ENCODE measurements at regions not wholly inside any gene's neighbourhood (a gene's known extent, or its start where the extent isn't known, plus 50 kb on each side); places are given as distances from the start of the nearest gene placed in this dataset.

DNA sequence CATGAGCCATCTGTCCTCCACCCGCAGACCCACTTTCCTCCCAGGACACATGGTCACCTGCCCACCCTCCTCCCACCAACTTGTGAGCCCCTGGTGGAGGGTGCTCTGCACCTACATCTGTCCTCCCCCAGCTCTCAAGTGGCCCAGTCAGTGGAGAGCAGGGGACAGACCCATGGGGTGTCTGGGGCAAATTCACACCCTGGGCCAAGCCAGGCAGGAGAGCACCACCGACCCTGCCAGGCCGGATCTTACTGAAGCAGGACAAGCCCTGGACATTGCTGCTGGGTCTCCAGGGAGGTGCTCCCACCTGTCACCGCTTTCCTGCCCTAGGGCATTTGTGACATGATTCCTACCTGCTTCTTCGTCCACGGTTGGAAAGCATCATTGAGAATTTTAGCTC, 221.6 kb downstream of the TUBA3C start:
- Mint-ChIP-seq H3K4me3 (no peak overlapping the region), H3K27ac (no peak overlapping the region), H3K9me3 (peaks cover 12 to 15% of the 10 kb centered on the region in 2 donors), H3K4me1 (no peaks in the 10 kb centered on the region), H3K27me3 (ENCODE audit: low read depth in 2 of 2) (no peaks in the 10 kb centered on the region), H3K36me3 (no peaks in the 10 kb centered on the region)
- no peaks in the 10 kb centered on the region for H3K36me3 ChIP-seq (ENCODE audit: control insufficient read depth, insufficient read depth, low read length)
- no peak for ATAC-seq
- DNase-seq: no peak
- no peaks in the 10 kb centered on the region for H3K4me1 ChIP-seq (ENCODE audit: control insufficient read depth, insufficient read depth, low read length)
- no peak overlapping the region for H3K4me3 ChIP-seq (ENCODE audit: low read length)
- intact Hi-C loops (cut with micrococcal nuclease): no loop called here
- H3K9me3 ChIP-seq (ENCODE audit: control insufficient read depth, insufficient read depth, low read length): peaks cover 27% of the 10 kb centered on the region
- H3K27me3 ChIP-seq (ENCODE audit: control insufficient read depth, insufficient read depth, low read length): no peaks in the 10 kb centered on the region
- no peak overlapping the region for H3K27ac ChIP-seq (ENCODE audit: low read length)
- WGBS (ENCODE audit: insufficient coverage): 86% methylated on average over 6 of the region's 6 CpGs
- TF ChIP-seq, protein P1, sequence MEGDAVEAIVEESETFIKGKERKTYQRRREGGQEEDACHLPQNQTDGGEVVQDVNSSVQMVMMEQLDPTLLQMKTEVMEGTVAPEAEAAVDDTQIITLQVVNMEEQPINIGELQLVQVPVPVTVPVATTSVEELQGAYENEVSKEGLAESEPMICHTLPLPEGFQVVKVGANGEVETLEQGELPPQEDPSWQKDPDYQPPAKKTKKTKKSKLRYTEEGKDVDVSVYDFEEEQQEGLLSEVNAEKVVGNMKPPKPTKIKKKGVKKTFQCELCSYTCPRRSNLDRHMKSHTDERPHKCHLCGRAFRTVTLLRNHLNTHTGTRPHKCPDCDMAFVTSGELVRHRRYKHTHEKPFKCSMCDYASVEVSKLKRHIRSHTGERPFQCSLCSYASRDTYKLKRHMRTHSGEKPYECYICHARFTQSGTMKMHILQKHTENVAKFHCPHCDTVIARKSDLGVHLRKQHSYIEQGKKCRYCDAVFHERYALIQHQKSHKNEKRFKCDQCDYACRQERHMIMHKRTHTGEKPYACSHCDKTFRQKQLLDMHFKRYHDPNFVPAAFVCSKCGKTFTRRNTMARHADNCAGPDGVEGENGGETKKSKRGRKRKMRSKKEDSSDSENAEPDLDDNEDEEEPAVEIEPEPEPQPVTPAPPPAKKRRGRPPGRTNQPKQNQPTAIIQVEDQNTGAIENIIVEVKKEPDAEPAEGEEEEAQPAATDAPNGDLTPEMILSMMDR (IDR thresholded peaks at IDR 0.05): no peak

DNA sequence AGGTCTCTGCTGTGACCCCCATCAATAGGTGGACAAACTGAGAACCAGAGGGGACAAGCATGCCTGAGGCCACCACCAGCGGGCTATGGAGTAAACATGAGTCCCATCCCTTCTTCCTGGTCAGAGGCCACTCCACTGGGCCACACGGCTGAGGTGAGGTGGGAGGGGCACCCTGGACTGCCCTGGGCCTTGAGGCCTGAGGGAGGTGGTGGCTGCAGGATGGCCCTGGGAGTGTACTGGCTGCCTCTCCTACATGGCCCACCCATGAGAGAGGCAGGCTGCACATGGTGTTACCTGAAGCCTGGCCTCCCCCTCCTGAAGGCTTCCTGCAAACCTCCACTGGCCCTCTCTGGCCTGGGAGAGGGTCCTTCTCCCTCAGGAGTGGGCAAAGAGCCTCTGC, 222.4 kb downstream of the TUBA3C start:
- Histone ChIP-seq H3K9me3 (ENCODE audit: control insufficient read depth, insufficient read depth, low read length) (peaks cover 27% of the 10 kb centered on the region), H3K36me3 (ENCODE audit: control insufficient read depth, insufficient read depth, low read length) (no peaks in the 10 kb centered on the region), H3K27ac (ENCODE audit: low read length) (no peak overlapping the region), H3K27me3 (ENCODE audit: control insufficient read depth, insufficient read depth, low read length) (no peaks in the 10 kb centered on the region), H3K4me1 (ENCODE audit: control insufficient read depth, insufficient read depth, low read length) (no peaks in the 10 kb centered on the region), H3K4me3 (ENCODE audit: low read length) (no peak overlapping the region)
- Mint-ChIP-seq H3K4me3 (no peak overlapping the region), H3K9me3 (peaks cover 12 to 15% of the 10 kb centered on the region in 2 donors), H3K4me1 (no peaks in the 10 kb centered on the region), H3K36me3 (no peaks in the 10 kb centered on the region), H3K27me3 (ENCODE audit: low read depth in 2 of 2) (no peaks in the 10 kb centered on the region), H3K27ac (no peak overlapping the region)
- intact Hi-C loops (cut with micrococcal nuclease): no loop called here
- TF ChIP-seq, protein P1 (IDR thresholded peaks at IDR 0.05): no peak
- no peak for DNase-seq
- no peak for ATAC-seq
- WGBS (ENCODE audit: insufficient coverage): 73% methylated on average over 2 of the region's 2 CpGs

DNA sequence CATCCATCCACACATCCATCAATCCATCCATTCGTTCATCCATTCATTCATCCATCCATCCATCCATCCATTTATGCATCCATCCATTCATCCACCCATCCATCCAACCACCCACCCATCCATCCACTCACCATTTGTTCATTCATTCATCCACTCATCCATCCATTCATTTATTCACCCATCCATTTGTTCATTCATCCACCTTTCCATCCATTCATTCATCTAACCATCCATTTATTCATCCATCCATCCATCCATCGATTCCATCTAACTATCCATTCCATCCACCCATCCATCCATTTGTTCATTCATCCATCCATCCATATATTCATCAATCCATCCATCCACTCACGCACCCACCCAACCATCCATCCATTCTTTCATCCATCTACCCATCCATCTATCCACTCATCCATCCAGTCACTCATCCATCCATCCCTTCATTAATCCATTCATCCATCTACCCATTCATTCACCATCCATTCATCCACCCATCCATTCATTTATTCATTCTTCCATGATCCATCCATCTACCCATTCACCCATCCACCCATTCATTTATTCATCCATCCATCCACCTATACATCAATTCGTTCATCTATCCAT, 225.0 kb downstream of the TUBA3C start:
- Mint-ChIP-seq H3K4me3 (no peak overlapping the region), H3K36me3 (no peaks in the 10 kb centered on the region), H3K27ac (no peak overlapping the region), H3K27me3 (ENCODE audit: low read depth in 2 of 2) (no peaks in the 10 kb centered on the region), H3K9me3 (peaks cover 12 to 15% of the 10 kb centered on the region in 2 donors), H3K4me1 (no peaks in the 10 kb centered on the region)
- no peak overlapping the region for H3K27ac ChIP-seq (ENCODE audit: low read length)
- ATAC-seq (no peak), DNase-seq (no peak)
- no peaks in the 10 kb centered on the region for H3K27me3 ChIP-seq (ENCODE audit: control insufficient read depth, insufficient read depth, low read length)
- no peaks in the 10 kb centered on the region for H3K4me1 ChIP-seq (ENCODE audit: control insufficient read depth, insufficient read depth, low read length)
- no peak overlapping the region for H3K4me3 ChIP-seq (ENCODE audit: low read length)
- whole genome bisulfite sequencing (ENCODE audit: insufficient coverage): 72% methylated on average over 4 of the region's 4 CpGs
- no peaks in the 10 kb centered on the region for H3K36me3 ChIP-seq (ENCODE audit: control insufficient read depth, insufficient read depth, low read length)
- TF ChIP-seq, protein P1 (IDR thresholded peaks at IDR 0.05): no peak
- H3K9me3 ChIP-seq (ENCODE audit: control insufficient read depth, insufficient read depth, low read length): peaks cover 19% of the 10 kb centered on the region
- intact Hi-C loops (cut with micrococcal nuclease): no loop called here

DNA sequence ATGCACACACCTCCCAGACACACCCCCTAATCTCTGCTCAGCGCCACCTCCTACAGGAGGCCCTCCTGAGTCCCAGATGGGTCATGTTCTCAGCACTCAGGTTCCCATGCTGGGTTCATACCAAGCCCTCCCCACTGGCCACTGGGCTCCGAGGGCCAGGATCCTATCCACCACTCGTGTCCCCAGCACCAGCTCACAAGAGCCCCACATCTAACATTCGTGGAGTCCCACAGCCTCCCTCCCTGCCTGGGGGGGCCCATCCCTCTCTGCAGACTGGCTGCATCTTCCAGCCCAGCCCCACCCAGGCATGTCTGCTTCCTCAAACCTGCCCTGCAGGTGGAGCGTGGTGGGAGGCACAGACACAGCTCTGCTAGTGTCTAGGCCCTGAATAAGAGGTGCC, 227.4 kb downstream of the TUBA3C start:
- H3K4me1 Mint-ChIP-seq: no peaks in the 10 kb centered on the region
- H3K36me3 ChIP-seq (ENCODE audit: control insufficient read depth, insufficient read depth, low read length): no peaks in the 10 kb centered on the region
- no peak for ATAC-seq
- TF ChIP-seq, protein P1 (IDR thresholded peaks at IDR 0.05): no peak
- no peaks in the 10 kb centered on the region for H3K4me1 ChIP-seq (ENCODE audit: control insufficient read depth, insufficient read depth, low read length)
- no peaks in the 10 kb centered on the region for H3K36me3 Mint-ChIP-seq
- no peak overlapping the region for H3K27ac Mint-ChIP-seq
- H3K27ac ChIP-seq (ENCODE audit: low read length): no peak overlapping the region
- 54% methylated on average over 5 of the region's 5 CpGs for WGBS (ENCODE audit: insufficient coverage)
- no peaks in the 10 kb centered on the region for H3K27me3 ChIP-seq (ENCODE audit: control insufficient read depth, insufficient read depth, low read length)
- intact Hi-C loops (cut with micrococcal nuclease): no loop called here
- H3K27me3 Mint-ChIP-seq (ENCODE audit: low read depth in 2 of 2): no peaks in the 10 kb centered on the region
- H3K9me3 ChIP-seq (ENCODE audit: control insufficient read depth, insufficient read depth, low read length): peaks cover 14% of the 10 kb centered on the region
- H3K9me3 Mint-ChIP-seq: peaks cover 12 to 15% of the 10 kb centered on the region in 2 donors
- DNase-seq: no peak
- no peak overlapping the region for H3K4me3 Mint-ChIP-seq
- no peak overlapping the region for H3K4me3 ChIP-seq (ENCODE audit: low read length)

All from natural killer cell (primary cell).